WI38 (cell line): ENCODE measurements at regions not wholly inside any gene's neighbourhood (a gene's known extent, or its start where the extent isn't known, plus 50 kb on each side); places are given as distances from the start of the nearest gene placed in this dataset.

Source experiments
- H3K4me3 ChIP-seq: 2 replicates; pipeline ENCODE4 v1.5.1; 2011; ENCODE audit warnings: low read depth, mild to moderate bottlenecking, control low read depth, low read length
- CTCF ChIP-seq: IDR thresholded peaks from 2 replicates; pipeline ENCODE4 v1.5.1; 2012; ENCODE audit warnings: low read depth, mild to moderate bottlenecking, control low read depth, low read length

- H3K4me3 ChIP-seq = no peak overlapping the region
- TF ChIP-seq CTCF = no peak
Observed at GRCh38 chr6:84280030-84280429, 52.6 kb upstream of the CEP162 start.

DNA sequence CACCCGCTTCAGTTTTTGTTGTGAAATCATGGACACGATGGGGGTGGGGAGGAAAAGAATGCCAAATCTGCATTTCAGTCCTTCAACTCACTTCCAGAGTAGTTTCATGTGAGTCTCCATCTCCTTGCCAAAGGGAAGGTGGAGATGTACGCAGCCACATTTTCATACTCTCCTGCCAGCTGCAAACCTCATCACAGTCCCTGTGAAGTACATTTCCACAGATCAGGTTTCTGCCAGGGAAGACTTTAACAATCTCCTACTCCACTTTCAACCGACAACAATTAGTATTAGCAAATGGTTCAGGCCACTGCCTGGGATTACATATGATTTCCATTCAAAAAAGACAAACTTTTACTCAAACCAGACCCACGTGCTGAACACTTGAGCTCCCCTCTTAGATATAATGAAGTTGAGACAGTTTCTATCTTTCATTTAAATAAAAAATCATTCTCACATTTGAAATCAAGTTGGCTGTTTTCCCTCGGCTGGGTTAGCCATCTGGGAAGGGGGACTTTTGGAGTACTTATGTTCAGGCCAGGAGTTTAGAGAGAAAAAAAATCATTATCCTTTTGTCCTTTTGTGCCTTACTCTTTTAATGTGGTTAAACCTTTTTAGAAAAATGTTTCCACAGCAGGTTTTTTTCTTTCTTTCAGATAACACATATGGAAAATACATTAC is 51.0 kb upstream of the CEP162 start:
- no peak for TF ChIP-seq CTCF
- no peak overlapping the region for H3K4me3 ChIP-seq
